ENCODE measurements at regions not wholly inside any gene's neighbourhood (a gene's known extent, or its start where the extent isn't known, plus 50 kb on each side); places are given as distances from the start of the nearest gene placed in this dataset.

GRCh38 chr16:6492742-6493141, 839.9 kb upstream of the RBFOX1 start:
- ChIA-PET POLR2A (ENCODE audit: low non-redundant PET) (no interaction called here), CTCF (no interaction called here)
- no peak for DNase-seq (ENCODE audit: low spot score)
- TF ChIP-seq, protein P1, sequence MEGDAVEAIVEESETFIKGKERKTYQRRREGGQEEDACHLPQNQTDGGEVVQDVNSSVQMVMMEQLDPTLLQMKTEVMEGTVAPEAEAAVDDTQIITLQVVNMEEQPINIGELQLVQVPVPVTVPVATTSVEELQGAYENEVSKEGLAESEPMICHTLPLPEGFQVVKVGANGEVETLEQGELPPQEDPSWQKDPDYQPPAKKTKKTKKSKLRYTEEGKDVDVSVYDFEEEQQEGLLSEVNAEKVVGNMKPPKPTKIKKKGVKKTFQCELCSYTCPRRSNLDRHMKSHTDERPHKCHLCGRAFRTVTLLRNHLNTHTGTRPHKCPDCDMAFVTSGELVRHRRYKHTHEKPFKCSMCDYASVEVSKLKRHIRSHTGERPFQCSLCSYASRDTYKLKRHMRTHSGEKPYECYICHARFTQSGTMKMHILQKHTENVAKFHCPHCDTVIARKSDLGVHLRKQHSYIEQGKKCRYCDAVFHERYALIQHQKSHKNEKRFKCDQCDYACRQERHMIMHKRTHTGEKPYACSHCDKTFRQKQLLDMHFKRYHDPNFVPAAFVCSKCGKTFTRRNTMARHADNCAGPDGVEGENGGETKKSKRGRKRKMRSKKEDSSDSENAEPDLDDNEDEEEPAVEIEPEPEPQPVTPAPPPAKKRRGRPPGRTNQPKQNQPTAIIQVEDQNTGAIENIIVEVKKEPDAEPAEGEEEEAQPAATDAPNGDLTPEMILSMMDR (conservative IDR thresholded peaks at IDR 0.05; ENCODE audit: low read depth), result no peak
- H3K27ac ChIP-seq, result no peak overlapping the region

DNA sequence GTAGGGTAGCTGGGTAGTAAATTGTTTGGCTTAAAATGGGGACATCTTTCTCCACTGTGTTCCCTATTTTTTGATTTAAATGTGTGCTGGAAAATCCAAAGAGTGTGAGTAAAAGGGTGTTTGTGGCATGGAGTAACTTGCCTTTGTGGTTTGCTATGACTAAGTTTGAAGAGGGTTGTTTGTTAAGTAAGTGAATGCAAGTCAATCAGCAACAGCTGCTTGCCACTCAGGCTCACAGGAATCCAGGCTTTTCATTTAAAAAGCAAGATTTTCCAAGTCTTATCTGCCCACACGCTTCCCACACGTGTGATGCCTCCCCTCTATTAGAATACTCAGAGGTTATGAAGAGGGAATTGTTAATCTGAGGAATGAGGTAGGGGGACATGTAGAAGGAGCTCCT, 847.7 kb upstream of the RBFOX1 start:
- DNase-seq (ENCODE audit: low spot score), result no peak
- TF ChIP-seq, protein P1 (conservative IDR thresholded peaks at IDR 0.05; ENCODE audit: low read depth), result no peak
- CTCF ChIA-PET, result interaction anchor here (0.6 kb wide), 1 partner anchor 1980 kb away, joined by 4 read pairs; no protein-coding TSS in a partner anchor
- H3K27ac ChIP-seq, result no peak overlapping the region
- POLR2A ChIA-PET (ENCODE audit: low non-redundant PET), result no interaction called here

DNA sequence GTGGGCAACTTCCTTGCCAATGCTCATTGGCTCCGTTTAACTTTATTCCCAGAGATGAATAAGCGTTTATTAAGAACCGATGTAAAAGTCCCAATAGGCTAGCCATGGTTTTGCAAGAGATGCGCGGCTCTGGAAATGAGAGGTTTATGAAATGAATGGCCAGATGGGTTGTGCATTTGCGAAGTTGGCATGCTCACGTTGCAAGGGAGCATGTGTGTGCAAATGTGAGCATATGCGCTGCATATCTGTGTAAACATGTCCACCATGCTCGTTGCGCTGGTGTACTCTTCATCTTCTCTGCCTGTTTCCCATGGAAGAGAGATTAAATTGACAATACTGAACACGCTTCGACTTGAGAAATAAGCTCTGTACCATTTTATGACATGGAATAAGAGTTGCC, 848.6 kb upstream of the RBFOX1 start:
- TF ChIP-seq, protein P1 (conservative IDR thresholded peaks at IDR 0.05; ENCODE audit: low read depth), result no peak

DNA sequence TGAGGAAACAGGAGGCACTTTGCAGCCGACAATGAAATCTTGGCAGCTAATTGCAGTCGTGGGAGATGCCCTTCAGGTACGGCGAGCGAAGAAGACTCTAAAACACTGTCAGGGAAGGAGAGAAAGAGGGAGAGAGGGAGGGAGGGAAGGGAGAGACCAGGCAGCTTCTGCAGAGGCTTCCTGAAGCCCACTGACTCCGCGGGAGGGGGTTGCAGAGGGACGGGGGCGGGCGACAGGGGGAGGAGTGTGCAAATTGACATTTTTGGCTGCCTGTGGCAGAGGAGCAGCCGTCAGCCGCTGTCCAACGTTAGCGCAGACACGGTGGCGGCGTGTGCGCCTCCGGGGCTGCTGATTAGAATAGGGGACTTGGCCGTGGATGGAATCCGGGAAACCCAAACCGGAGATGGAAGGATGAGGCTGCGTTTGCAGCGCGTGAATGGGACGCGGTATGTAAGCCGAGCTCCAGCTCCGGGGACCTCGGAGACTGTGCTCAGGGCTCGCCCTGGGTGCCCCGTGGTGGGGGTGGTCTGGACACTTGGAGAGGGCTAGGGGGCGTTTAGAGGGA, 849.1 kb upstream of the RBFOX1 start:
- POLR2A ChIA-PET (ENCODE audit: low non-redundant PET), result no interaction called here
- no peak overlapping the region for H3K27ac ChIP-seq
- CTCF ChIA-PET, result no interaction called here
- TF ChIP-seq, protein P1 (conservative IDR thresholded peaks at IDR 0.05; ENCODE audit: low read depth), result no peak
- no peak for DNase-seq (ENCODE audit: low spot score)

More for the DNA sequence above, 848.6 kb upstream of the RBFOX1 start:
- DNase-seq (ENCODE audit: low spot score), result no peak
- ChIA-PET POLR2A (ENCODE audit: low non-redundant PET) (no interaction called here), CTCF (interaction anchor here (0.6 kb wide), 2 partner anchors 105 to 1980 kb away, joined by 3 to 4 read pairs; no protein-coding TSS in a partner anchor)
- no peak overlapping the region for H3K27ac ChIP-seq

GRCh38 chr16:6482696-6483468, 849.8 kb upstream of the RBFOX1 start:
- CTCF ChIA-PET, result no interaction called here
- POLR2A ChIA-PET (ENCODE audit: low non-redundant PET), result no interaction called here
- no peak for DNase-seq (ENCODE audit: low spot score)
- TF ChIP-seq, protein P1 (conservative IDR thresholded peaks at IDR 0.05; ENCODE audit: low read depth), result no peak
- no peak overlapping the region for H3K27ac ChIP-seq

- ChIA-PET POLR2A (ENCODE audit: low non-redundant PET) (no interaction called here), CTCF (no interaction called here)
- DNase-seq (ENCODE audit: low spot score), result no peak
- H3K27ac ChIP-seq, result no peak overlapping the region
- TF ChIP-seq, protein P1 (conservative IDR thresholded peaks at IDR 0.05; ENCODE audit: low read depth), result no peak
Observed at GRCh38 chr16:6481894-6482293, 850.8 kb upstream of the RBFOX1 start.

Data from RWPE1 (cell line).